ENCODE measurements at regions not wholly inside any gene's neighbourhood (a gene's known extent, or its start where the extent isn't known, plus 50 kb on each side); places are given as distances from the start of the nearest gene placed in this dataset.

DNA sequence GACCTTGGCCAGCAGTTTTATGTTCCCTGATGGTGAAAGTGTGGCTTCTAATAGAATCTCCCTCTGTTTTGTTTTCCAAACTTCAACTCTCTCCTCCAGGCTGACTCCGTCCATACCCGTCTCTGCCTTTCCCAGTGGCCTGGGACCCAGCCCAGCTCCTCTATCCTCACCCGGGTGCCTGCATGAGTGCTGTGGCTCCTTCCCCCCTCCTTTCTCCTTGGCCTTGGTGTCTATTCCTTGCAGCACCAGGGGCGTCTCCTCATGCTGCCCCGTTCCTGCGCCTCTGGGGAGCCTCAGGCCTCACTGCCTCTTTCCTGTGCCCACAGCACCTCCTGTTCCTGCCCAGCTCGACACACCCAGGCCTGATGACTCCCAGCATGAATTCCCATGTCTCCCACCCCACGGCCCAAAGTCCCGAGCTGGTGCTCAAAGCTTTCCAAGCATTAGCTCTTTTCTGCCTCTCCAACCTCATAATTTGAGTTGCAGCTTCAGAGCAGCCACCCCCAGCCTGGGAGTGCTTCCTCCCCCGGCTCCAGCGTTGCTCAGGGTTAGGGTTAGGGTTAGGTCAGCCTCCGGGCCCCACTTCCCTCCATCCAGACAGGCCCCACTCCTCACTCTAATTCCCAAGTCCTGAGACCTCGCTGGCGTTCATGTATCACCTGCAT lies 56.3 kb upstream of the AFDN start:
- TF ChIP-seq, protein P1, sequence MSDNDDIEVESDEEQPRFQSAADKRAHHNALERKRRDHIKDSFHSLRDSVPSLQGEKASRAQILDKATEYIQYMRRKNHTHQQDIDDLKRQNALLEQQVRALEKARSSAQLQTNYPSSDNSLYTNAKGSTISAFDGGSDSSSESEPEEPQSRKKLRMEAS (IDR thresholded peaks at IDR 0.05) = no peak
- no peak for TF ChIP-seq RAD21 (IDR thresholded peaks at IDR 0.05; ENCODE audit: low read depth)
- no peak for TF ChIP-seq ZBTB7A (IDR thresholded peaks at IDR 0.05; ENCODE audit: low read depth)
- TF ChIP-seq CREB1 (IDR thresholded peaks at IDR 0.05; ENCODE audit: low read depth) = no peak
- TF ChIP-seq TAF1 (IDR thresholded peaks at IDR 0.05; ENCODE audit: low read depth) = no peak
- no peak for TF ChIP-seq CEBPB (IDR thresholded peaks at IDR 0.05)
- TF ChIP-seq TCF12 (IDR thresholded peaks at IDR 0.05; ENCODE audit: low read depth) = no peak
- no peak for TF ChIP-seq YY1 (IDR thresholded peaks at IDR 0.05; ENCODE audit: low read depth)
- TF ChIP-seq, protein P2, sequence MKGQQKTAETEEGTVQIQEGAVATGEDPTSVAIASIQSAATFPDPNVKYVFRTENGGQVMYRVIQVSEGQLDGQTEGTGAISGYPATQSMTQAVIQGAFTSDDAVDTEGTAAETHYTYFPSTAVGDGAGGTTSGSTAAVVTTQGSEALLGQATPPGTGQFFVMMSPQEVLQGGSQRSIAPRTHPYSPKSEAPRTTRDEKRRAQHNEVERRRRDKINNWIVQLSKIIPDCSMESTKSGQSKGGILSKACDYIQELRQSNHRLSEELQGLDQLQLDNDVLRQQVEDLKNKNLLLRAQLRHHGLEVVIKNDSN (IDR thresholded peaks at IDR 0.05) = no peak
- TF ChIP-seq EP300 (IDR thresholded peaks at IDR 0.05; ENCODE audit: borderline replicate concordance) = no peak
- TF ChIP-seq NFIC (IDR thresholded peaks at IDR 0.05) = no peak
- TF ChIP-seq EGR1 (IDR thresholded peaks at IDR 0.05) = no peak
